ENCODE measurements at regions not wholly inside any gene's neighbourhood (a gene's known extent, or its start where the extent isn't known, plus 50 kb on each side); places are given as distances from the start of the nearest gene placed in this dataset.

- no peak for DNase-seq
Observed at GRCh38 chr1:115577513-115577912, 64.3 kb upstream of the VANGL1 start.

- no peak for DNase-seq
Observed at GRCh38 chr1:115575661-115576060, 66.1 kb upstream of the VANGL1 start.

GRCh38 chr1:115572710-115573109, 69.1 kb upstream of the VANGL1 start:
- no peak for DNase-seq

GRCh38 chr1:115567431-115567830, 74.3 kb upstream of the VANGL1 start:
- no peak for DNase-seq

- DNase-seq, result no peak
Observed at GRCh38 chr1:115565791-115566190, 76.0 kb upstream of the VANGL1 start.

- DNase-seq, result no peak
Observed at GRCh38 chr1:115565353-115565752, 76.4 kb upstream of the VANGL1 start.

- no peak for DNase-seq
Observed at GRCh38 chr1:115564201-115564600, 77.6 kb upstream of the VANGL1 start.

GRCh38 chr1:115560027-115560426, 81.7 kb upstream of the VANGL1 start:
- DNase-seq, result no peak

- no peak for DNase-seq
Observed at GRCh38 chr1:115558275-115558674, 83.5 kb upstream of the VANGL1 start.

- DNase-seq, result no peak
Observed at GRCh38 chr1:115557715-115558114, 84.1 kb upstream of the VANGL1 start.

GRCh38 chr1:115556236-115556635, 85.5 kb upstream of the VANGL1 start:
- no peak for DNase-seq

- no peak for DNase-seq
Observed at GRCh38 chr1:115555446-115555845, 86.3 kb upstream of the VANGL1 start.

- DNase-seq, result no peak
Observed at GRCh38 chr1:115547696-115548095, 94.1 kb upstream of the VANGL1 start.

- DNase-seq, result no peak
Observed at GRCh38 chr1:115546846-115547245, 94.9 kb upstream of the VANGL1 start.

- DNase-seq, result no peak
Observed at GRCh38 chr1:115545791-115546733, 95.7 kb upstream of the VANGL1 start.

- DNase-seq, result no peak
Observed at GRCh38 chr1:115545096-115545720, 96.6 kb upstream of the VANGL1 start.

- DNase-seq, result no peak
Observed at GRCh38 chr1:115544131-115544530, 97.6 kb upstream of the VANGL1 start.

GRCh38 chr1:115543247-115543646, 98.5 kb upstream of the VANGL1 start:
- no peak for DNase-seq

GRCh38 chr1:115539736-115540135, 102.0 kb upstream of the VANGL1 start:
- no peak for DNase-seq

- no peak for DNase-seq
Observed at GRCh38 chr1:115539061-115539460, 102.7 kb upstream of the VANGL1 start.

- DNase-seq, result no peak
Observed at GRCh38 chr1:115538579-115538978, 103.2 kb upstream of the VANGL1 start.

GRCh38 chr1:115537415-115537814, 104.4 kb upstream of the VANGL1 start:
- no peak for DNase-seq

- DNase-seq, result no peak
Observed at GRCh38 chr1:115536279-115536816, 105.4 kb upstream of the VANGL1 start.

- no peak for DNase-seq
Observed at GRCh38 chr1:115534106-115534505, 107.7 kb upstream of the VANGL1 start.
